Cardiac muscle cell (in vitro differentiated cells and primary cell): ENCODE measurements at regions not wholly inside any gene's neighbourhood (a gene's known extent, or its start where the extent isn't known, plus 50 kb on each side); places are given as distances from the start of the nearest gene placed in this dataset.

ENCODE experiments used
- DNase-seq, 2 donors: peaks; one replicate each; pipeline versions ENCODE4 v3.0.0 to v3.0.0-alpha.2; 2010 to 2017; ENCODE audit warnings: low read depth in 1 of 2, low spot score in 1 of 2
- H3K27ac ChIP-seq: fragments of 200-600 bp; sonication (generic); 2 replicates; pipeline ENCODE4 v1.5.1; 2016
- H3K27me3 ChIP-seq: fragments of 200-600 bp; sonication (generic); 2 replicates; pipeline ENCODE4 v1.6.0; 2016; ENCODE audit warnings: control low read depth
- H3K36me3 ChIP-seq: fragments of 200-600 bp; sonication (generic); 2 replicates; pipeline ENCODE4 v1.5.1; 2016; ENCODE audit warnings: control low read depth
- H3K4me1 ChIP-seq: fragments of 200-600 bp; sonication (generic); 2 replicates; pipeline ENCODE4 v1.8.1; 2017; ENCODE audit warnings: low read depth, mild to moderate bottlenecking, mixed run types
- H3K4me3 ChIP-seq: fragments of 200-600 bp; sonication (generic); 2 replicates; pipeline ENCODE4 v1.5.1; 2016; ENCODE audit warnings: mild to moderate bottlenecking
- H3K9me3 ChIP-seq: fragments of 200-600 bp; sonication (generic); 2 replicates; pipeline ENCODE4 v1.5.1; 2017; ENCODE audit warnings: low read depth, mild to moderate bottlenecking, control low read depth
- CTCF ChIP-seq: IDR thresholded peaks from 2 replicates; pipeline ENCODE4 v1.5.1; 2012; ENCODE audit warnings: low read depth, mild to moderate bottlenecking, low read length

- H3K9me3 ChIP-seq: no peaks in the 10 kb centered on the region
- no peaks in the 10 kb centered on the region for H3K27me3 ChIP-seq
- no peak overlapping the region for H3K4me3 ChIP-seq
- no peak for TF ChIP-seq CTCF
- no peak for DNase-seq
- H3K27ac ChIP-seq: no peak overlapping the region
- no peaks in the 10 kb centered on the region for H3K36me3 ChIP-seq
- peaks cover 5% of the 10 kb centered on the region for H3K4me1 ChIP-seq
Observed at GRCh38 chr6:163717106-163717764, 302.7 kb downstream of the QKI start.

- Histone ChIP-seq H3K27ac (no peak overlapping the region), H3K36me3 (no peaks in the 10 kb centered on the region), H3K4me3 (no peak overlapping the region), H3K27me3 (no peaks in the 10 kb centered on the region), H3K9me3 (no peaks in the 10 kb centered on the region), H3K4me1 (peaks cover 5% of the 10 kb centered on the region)
- no peak for DNase-seq
- no peak for TF ChIP-seq CTCF
Observed at GRCh38 chr6:163716690-163717089, 302.2 kb downstream of the QKI start.

- H3K27ac ChIP-seq: no peak overlapping the region
- H3K4me3 ChIP-seq: no peak overlapping the region
- H3K4me1 ChIP-seq: peaks cover 10% of the 10 kb centered on the region
- TF ChIP-seq CTCF: no peak
- no peak for DNase-seq
- H3K27me3 ChIP-seq: no peaks in the 10 kb centered on the region
- no peaks in the 10 kb centered on the region for H3K9me3 ChIP-seq
- no peaks in the 10 kb centered on the region for H3K36me3 ChIP-seq
Observed at GRCh38 chr6:163715846-163716245, 301.3 kb downstream of the QKI start.

- TF ChIP-seq CTCF: no peak
- Histone ChIP-seq H3K27ac (no peak overlapping the region), H3K4me1 (peaks cover 26% of the 10 kb centered on the region), H3K36me3 (no peaks in the 10 kb centered on the region), H3K4me3 (no peak overlapping the region), H3K9me3 (no peaks in the 10 kb centered on the region), H3K27me3 (no peaks in the 10 kb centered on the region)
- DNase-seq: no peak
Observed at GRCh38 chr6:163714179-163714578, 299.7 kb downstream of the QKI start.

- no peaks in the 10 kb centered on the region for H3K27me3 ChIP-seq
- no peak for DNase-seq
- no peak overlapping the region for H3K4me3 ChIP-seq
- H3K4me1 ChIP-seq: peaks cover 31% of the 10 kb centered on the region
- no peak for TF ChIP-seq CTCF
- no peak overlapping the region for H3K27ac ChIP-seq
- H3K9me3 ChIP-seq: no peaks in the 10 kb centered on the region
- H3K36me3 ChIP-seq: no peaks in the 10 kb centered on the region
Observed at GRCh38 chr6:163712981-163713380, 298.5 kb downstream of the QKI start.

- H3K27ac ChIP-seq: no peak overlapping the region
- TF ChIP-seq CTCF: no peak
- no peaks in the 10 kb centered on the region for H3K9me3 ChIP-seq
- H3K27me3 ChIP-seq: no peaks in the 10 kb centered on the region
- no peak overlapping the region for H3K4me3 ChIP-seq
- H3K4me1 ChIP-seq: peaks cover 31% of the 10 kb centered on the region
- no peaks in the 10 kb centered on the region for H3K36me3 ChIP-seq
- no peak for DNase-seq
Observed at GRCh38 chr6:163712566-163712961, 298.0 kb downstream of the QKI start.
